Midbrain (tissue), 1 donor: ENCODE measurements at regions not wholly inside any gene's neighbourhood (a gene's known extent, or its start where the extent isn't known, plus 50 kb on each side); places are given as distances from the start of the nearest gene placed in this dataset.

ENCODE experiments used
- DNase-seq: peaks from one replicate; lab custom pipeline; 2025; lab: John Stamatoyannopoulos, UW

- DNase-seq: no peak
These were observed 370.5 kb upstream of the RSPO3 start for GRCh38 chr6:126747728-126748540.

GRCh38 chr6:126753606-126754005, 364.9 kb upstream of the RSPO3 start:
- DNase-seq: no peak

GRCh38 chr6:126761854-126762253, 356.6 kb upstream of the RSPO3 start:
- DNase-seq: no peak

GRCh38 chr6:126764104-126764503, 354.4 kb upstream of the RSPO3 start:
- no peak for DNase-seq

- no peak for DNase-seq
These were observed 353.8 kb upstream of the RSPO3 start for GRCh38 chr6:126764671-126765070.

- no peak for DNase-seq
These were observed 351.7 kb upstream of the RSPO3 start for GRCh38 chr6:126766820-126767219.

- no peak for DNase-seq
These were observed 350.8 kb upstream of the RSPO3 start for GRCh38 chr6:126767711-126768110.

- no peak for DNase-seq
These were observed 348.3 kb upstream of the RSPO3 start for GRCh38 chr6:126770176-126770575.

- DNase-seq: no peak
These were observed 345.2 kb upstream of the RSPO3 start for GRCh38 chr6:126773112-126773805.

- no peak for DNase-seq
These were observed 339.1 kb upstream of the RSPO3 start for GRCh38 chr6:126779331-126779730.

- DNase-seq: no peak
These were observed 336.9 kb upstream of the RSPO3 start for GRCh38 chr6:126781582-126781981.

- DNase-seq: no peak
These were observed 334.2 kb upstream of the RSPO3 start for GRCh38 chr6:126784161-126784790.

GRCh38 chr6:126786262-126786661, 332.2 kb upstream of the RSPO3 start:
- no peak for DNase-seq

- DNase-seq: no peak
These were observed 330.8 kb upstream of the RSPO3 start for GRCh38 chr6:126787635-126788034.

- DNase-seq: no peak
These were observed 329.6 kb upstream of the RSPO3 start for GRCh38 chr6:126788861-126789365.

- DNase-seq: no peak
These were observed 326.0 kb upstream of the RSPO3 start for GRCh38 chr6:126792340-126793085.

- DNase-seq: no peak
These were observed 323.3 kb upstream of the RSPO3 start for GRCh38 chr6:126795161-126795560.

GRCh38 chr6:126797981-126798380, 320.5 kb upstream of the RSPO3 start:
- no peak for DNase-seq

GRCh38 chr6:126803769-126804168, 314.7 kb upstream of the RSPO3 start:
- DNase-seq: no peak

- DNase-seq: peak; percentile 31
These were observed 314.0 kb upstream of the RSPO3 start for GRCh38 chr6:126804332-126805064.

GRCh38 chr6:126805861-126806260, 312.6 kb upstream of the RSPO3 start:
- no peak for DNase-seq
